ENCODE measurements at regions not wholly inside any gene's neighbourhood (a gene's known extent, or its start where the extent isn't known, plus 50 kb on each side); places are given as distances from the start of the nearest gene placed in this dataset.
"Not testable (repeated sequence)": the region's sequence is repeated elsewhere in the genome, so short reads cannot be mapped to it uniquely, and the experiment has no call there.

- no peak for DNase-seq (ENCODE audit: low read depth)
Observed at GRCh38 chr5:2006193-2006970, 123.7 kb upstream of the IRX4 start.

GRCh38 chr5:2005101-2006041 is 122.6 kb upstream of the IRX4 start:
- DNase-seq (ENCODE audit: low read depth), result no peak

GRCh38 chr5:2003690-2004365 is 121.1 kb upstream of the IRX4 start:
- no peak for DNase-seq (ENCODE audit: low read depth)

- no peak for DNase-seq (ENCODE audit: low read depth)
Observed at GRCh38 chr5:2003206-2003605, 120.5 kb upstream of the IRX4 start.

- DNase-seq (ENCODE audit: low read depth), result no peak
Observed at GRCh38 chr5:2001300-2001699, 118.6 kb upstream of the IRX4 start.

- DNase-seq (ENCODE audit: low read depth), result no peak
Observed at GRCh38 chr5:2000591-2000990, 117.9 kb upstream of the IRX4 start.

- DNase-seq (ENCODE audit: low read depth), result no peak
Observed at GRCh38 chr5:1999794-2000193, 117.1 kb upstream of the IRX4 start.

GRCh38 chr5:1998716-1999317 is 116.1 kb upstream of the IRX4 start:
- no peak for DNase-seq (ENCODE audit: low read depth)

- no peak for DNase-seq (ENCODE audit: low read depth)
Observed at GRCh38 chr5:1998348-1998669, 115.6 kb upstream of the IRX4 start.

- no peak for DNase-seq (ENCODE audit: low read depth)
Observed at GRCh38 chr5:1997640-1998347, 115.1 kb upstream of the IRX4 start.

- DNase-seq (ENCODE audit: low read depth), result no peak
Observed at GRCh38 chr5:1995491-1995890, 112.8 kb upstream of the IRX4 start.

- no peak for DNase-seq (ENCODE audit: low read depth)
Observed at GRCh38 chr5:1987471-1987870, 104.7 kb upstream of the IRX4 start.

- no peak for DNase-seq (ENCODE audit: low read depth)
Observed at GRCh38 chr5:1985781-1986180, 103.1 kb upstream of the IRX4 start.

GRCh38 chr5:1983919-1984695 is 101.4 kb upstream of the IRX4 start:
- DNase-seq (ENCODE audit: low read depth), result no peak

- no peak for DNase-seq (ENCODE audit: low read depth)
Observed at GRCh38 chr5:1983401-1983800, 100.7 kb upstream of the IRX4 start.

- DNase-seq (ENCODE audit: low read depth), result not testable (repeated sequence)
Observed at GRCh38 chr5:1982561-1982960, 99.8 kb upstream of the IRX4 start.

- no peak for DNase-seq (ENCODE audit: low read depth)
Observed at GRCh38 chr5:1975898-1976765, 93.4 kb upstream of the IRX4 start.

GRCh38 chr5:1975406-1975715 is 92.6 kb upstream of the IRX4 start:
- DNase-seq (ENCODE audit: low read depth), result no peak

- DNase-seq (ENCODE audit: low read depth), result no peak
Observed at GRCh38 chr5:1974501-1975405, 92.0 kb upstream of the IRX4 start.

Measured in activated T-cell treated with anti-CD3 and anti-CD28 coated beads for 1 hour (primary cell).